HCT116 (cell line): ENCODE measurements at regions not wholly inside any gene's neighbourhood (a gene's known extent, or its start where the extent isn't known, plus 50 kb on each side); places are given as distances from the start of the nearest gene placed in this dataset.

Experiments used
- ATAC-seq: fragments of 200-7000 bp; cut with Tn5 transposase; 2 replicates; pipeline ENCODE4 v1.9.1; 2020; ENCODE audit warnings: mild to moderate bottlenecking, moderate library complexity
- BruUV-seq: library from RNA; stranded (reverse); fragments of 400-500 nt; replicated peaks from 2 replicates; lab custom pipeline; 2021; lab: Mats Ljungman, UMichigan
- CTCF ChIA-PET: fragments of 300-600 bp; sonication (Branson Sonifier 250); formaldehyde crosslinking; loops from one replicate; lab custom pipeline; 2021; ENCODE audit warnings: antibody characterized with exemption; lab: Charles Lee
- POLR2A ChIA-PET: fragments of 300-600, 350-600 bp; sonication (Branson Sonifier 250); formaldehyde crosslinking; loops from one replicate; lab custom pipeline; 2021; ENCODE audit warnings: antibody characterized with exemption; lab: Charles Lee
- RAD21 ChIA-PET, 2 experiments: fragments of 300-600 bp; sonication (Branson Sonifier 250); formaldehyde crosslinking; loops; one replicate each; lab custom pipeline; 2023; ENCODE audit warnings: low total read pairs in 2 of 2; ENCODE audit not compliant: uncharacterized antibody in 2 of 2, unreplicated experiment in 2 of 2, low non-redundant PET in 1 of 2; lab: Charles Lee
- DNase-seq: peaks from one replicate; pipeline ENCODE4 v3.0.0-alpha.2; 2010; ENCODE audit warnings: low read depth, low spot score
- H2AFZ ChIP-seq: fragments of 200-600 bp; shearing (Covaris generic), sonication (generic); 2 replicates; pipeline ENCODE4 v1.6.1; 2017; ENCODE audit warnings: low read depth, mixed run types, mixed read lengths, antibody characterized with exemption, low read length; ENCODE audit not compliant: poor library complexity, severe bottlenecking
- H3K27ac ChIP-seq: 2 replicates; pipeline ENCODE4 v1.5.1; 2012; ENCODE audit warnings: low read depth, low read length
- H3K27me3 ChIP-seq: fragments of 200-600 bp; sonication (generic); 2 replicates; pipeline ENCODE4 v1.6.1; 2016; ENCODE audit warnings: mixed run types, low read length, mixed read lengths; ENCODE audit not compliant: insufficient read depth
- H3K36me3 ChIP-seq, 2 experiments: fragments of 200-500 bp in 1 of 2; fragments of 200-600 bp in 1 of 2; sonication (Bioruptor generic) in 1 of 2; sonication (generic) in 1 of 2; 2 replicates each; pipeline versions ENCODE4 v1.5.1 to v1.6.1; 2014 to 2016; ENCODE audit warnings: low read length in 2 of 2, inconsistent platforms in 1 of 2, mixed read lengths in 1 of 2, mixed run types in 1 of 2; ENCODE audit not compliant: insufficient read depth in 2 of 2, control insufficient read depth in 1 of 2
- H3K4me1 ChIP-seq, 2 experiments: fragments of 200-600 bp in 1 of 2; sonication (generic) in 1 of 2; 2 replicates each; pipeline versions ENCODE4 v1.5.1 to v1.6.1; 2012 to 2017; ENCODE audit warnings: low read length in 2 of 2, inconsistent platforms in 1 of 2, mild to moderate bottlenecking in 1 of 2, mixed read lengths in 1 of 2, mixed run types in 1 of 2, moderate library complexity in 1 of 2; ENCODE audit not compliant: insufficient read depth in 2 of 2, control insufficient read depth in 1 of 2
- H3K4me2 ChIP-seq: fragments of 200-600 bp; sonication (generic); 2 replicates; pipeline ENCODE4 v1.6.1; 2017; ENCODE audit warnings: mixed run types, low read length, mixed read lengths
- H3K4me3 ChIP-seq, 2 experiments: fragments of 200-600 bp in 1 of 2; sonication (generic) in 1 of 2; replicated peaks in 1 of 2; 2 replicates each; pipeline ENCODE4 v1.5.1; 2011 to 2016; ENCODE audit warnings: low read length in 2 of 2, control low read depth in 1 of 2, low read depth in 1 of 2, mild to moderate bottlenecking in 1 of 2, mixed read lengths in 1 of 2, mixed run types in 1 of 2
- H3K79me2 ChIP-seq: fragments of 200-600 bp; sonication (generic); 2 replicates; pipeline ENCODE4 v1.6.1; 2017; ENCODE audit warnings: mild to moderate bottlenecking, mixed run types, low read length, moderate library complexity, mixed read lengths; ENCODE audit not compliant: insufficient read depth
- H3K9ac ChIP-seq: fragments of 200-600 bp; sonication (generic); 2 replicates; pipeline ENCODE4 v1.6.1; 2016; ENCODE audit warnings: low read length, mixed read lengths
- H3K9me2 ChIP-seq: fragments of 200-600 bp; sonication (generic), shearing (Covaris generic); 2 replicates; pipeline ENCODE4 v1.6.1; 2017; ENCODE audit warnings: mixed run types, mild to moderate bottlenecking, moderate library complexity; ENCODE audit not compliant: insufficient read depth
- H3K9me3 ChIP-seq, 2 experiments: fragments of 200-500 bp in 1 of 2; fragments of 200-600 bp in 1 of 2; sonication (Bioruptor generic) in 1 of 2; sonication (generic) in 1 of 2; 2 replicates each; pipeline ENCODE4 v1.6.1; 2014 to 2017; ENCODE audit warnings: low read length in 2 of 2, mixed read lengths in 2 of 2, inconsistent platforms in 1 of 2, low read depth in 1 of 2, mild to moderate bottlenecking in 1 of 2, mixed run types in 1 of 2, moderate library complexity in 1 of 2; ENCODE audit not compliant: control insufficient read depth in 1 of 2, insufficient read depth in 1 of 2
- H4K20me1 ChIP-seq: fragments of 200-600 bp; sonication (generic), shearing (Covaris generic); 2 replicates; pipeline ENCODE4 v1.6.1; 2017; ENCODE audit warnings: mixed run types, mild to moderate bottlenecking, moderate library complexity; ENCODE audit not compliant: insufficient read depth
- ATF3 ChIP-seq: IDR thresholded peaks from 2 replicates; pipeline ENCODE4 v1.6.1; 2012
- CBX3 ChIP-seq: IDR thresholded peaks from 2 replicates; pipeline ENCODE4 v1.6.1; 2012; ENCODE audit warnings: low read depth
- CEBPB ChIP-seq: IDR thresholded peaks from 2 replicates; pipeline ENCODE4 v1.6.1; 2012; ENCODE audit warnings: low read depth
- CTCF ChIP-seq, 3 experiments: fragments of 200-600 bp in 1 of 3; sonication (generic) in 1 of 3; IDR thresholded peaks in 2 of 3; conservative IDR thresholded peaks in 1 of 3; 2 replicates each; pipeline ENCODE4 v1.5.1; 2012 to 2017; ENCODE audit warnings: low read depth in 2 of 3, low read length in 2 of 3, antibody characterized with exemption in 1 of 3, borderline replicate concordance in 1 of 3, control low read depth in 1 of 3, mild to moderate bottlenecking in 1 of 3, mixed read lengths in 1 of 3, mixed run types in 1 of 3, moderate library complexity in 1 of 3; ENCODE audit not compliant: insufficient read depth in 1 of 3
- EGR1 ChIP-seq: IDR thresholded peaks from 2 replicates; pipeline ENCODE4 v1.6.1; 2012; ENCODE audit warnings: low read depth
- ELF1 ChIP-seq: IDR thresholded peaks from 2 replicates; pipeline ENCODE4 v1.6.1; 2012; ENCODE audit warnings: low read depth, borderline replicate concordance
- FOSL1 ChIP-seq: IDR thresholded peaks from 2 replicates; pipeline ENCODE4 v1.6.1; 2012; ENCODE audit warnings: low read depth
- JUND ChIP-seq: IDR thresholded peaks from 2 replicates; pipeline ENCODE4 v1.6.1; 2012
- MAX ChIP-seq: IDR thresholded peaks from 2 replicates; pipeline ENCODE4 v1.6.1; 2012
- RAD21 ChIP-seq: IDR thresholded peaks from 2 replicates; pipeline ENCODE4 v1.6.1; 2012; ENCODE audit warnings: low read depth, mild to moderate bottlenecking
- REST ChIP-seq: IDR thresholded peaks from 2 replicates; pipeline ENCODE4 v1.6.1; 2012; ENCODE audit warnings: low read depth
- YY1 ChIP-seq: IDR thresholded peaks from 2 replicates; pipeline ENCODE4 v1.6.1; 2011; ENCODE audit warnings: low read length, low read depth, moderate library complexity, mild to moderate bottlenecking; ENCODE audit not compliant: insufficient replicate concordance; ENCODE audit errors: extremely low read depth
- ZBTB33 ChIP-seq: IDR thresholded peaks from 2 replicates; pipeline ENCODE4 v1.6.1; 2011; ENCODE audit warnings: mild to moderate bottlenecking, low read length, moderate library complexity; ENCODE audit not compliant: insufficient replicate concordance; ENCODE audit errors: extremely low read depth
- ZFX ChIP-seq: fragments of 450-650 bp; IDR thresholded peaks from 2 replicates; pipeline ENCODE4 v1.6.1; 2017
- ZNF274 ChIP-seq: fragments of 200-500 bp; sonication (Bioruptor generic); IDR thresholded peaks from 2 replicates; pipeline ENCODE4 v1.6.1; 2014; ENCODE audit warnings: mild to moderate bottlenecking, low read depth, low read length, inconsistent platforms
- intact Hi-C: fragments of 100-400 bp; cut with micrococcal nuclease; formaldehyde crosslinking; loops from 2 replicates; pipeline ENCODE4 v1.10.0; 2022

- DNase-seq = no peak
- Histone ChIP-seq H3K27ac (no peak overlapping the region), H3K9ac (no peak overlapping the region), H4K20me1 (no peaks in the 10 kb centered on the region), H3K4me3 (no peak overlapping the region), H3K79me2 (no peaks in the 10 kb centered on the region)
- TF ChIP-seq CEBPB (no peak), REST (no peak), ZNF274 (no peak), RAD21 (no peak), CBX3 (no peak), CTCF (IDR thresholded peaks at IDR 0.05 in 2 of 3, conservative IDR thresholded peaks at IDR 0.05 in 1 of 3; ENCODE audit: borderline replicate concordance in 1 of 3, insufficient read depth in 1 of 3, low read depth in 2 of 3, low read length in 2 of 3) (no peak), ZBTB33 (no peak), ATF3 (no peak), EGR1 (no peak), ELF1 (no peak), MAX (no peak), ZFX (no peak), FOSL1 (no peak), JUND (no peak), YY1 (no peak)
- TF ChIP-seq, all 23 proteins: peak for 0
- CTCF ChIA-PET = no interaction called here
- no peaks in the 10 kb centered on the region for H3K9me2 ChIP-seq
- no peaks in the 10 kb centered on the region for H3K36me3 ChIP-seq
- no peaks in the 10 kb centered on the region for H3K4me1 ChIP-seq
- ATAC-seq = no peak
- H3K9me3 ChIP-seq = peaks cover 4 to 23% of the 10 kb centered on the region in 2 experiments; a peak in 2 of 4 replicates
- POLR2A ChIA-PET = no interaction called here
- no peak overlapping the region for H2AFZ ChIP-seq
- RAD21 ChIA-PET = no interaction called here
- no peak overlapping the region for H3K4me2 ChIP-seq
- intact Hi-C loops = no loop called here
- BruUV-seq = no TSS peak
- H3K27me3 ChIP-seq = no peaks in the 10 kb centered on the region
Observed at GRCh38 chr16:64499211-64499610, 622.7 kb downstream of the CDH11 start.
